Inflammatory macrophage (primary cell): ENCODE measurements at regions not wholly inside any gene's neighbourhood (a gene's known extent, or its start where the extent isn't known, plus 50 kb on each side); places are given as distances from the start of the nearest gene placed in this dataset.

Source experiments
- DNase-seq, 2 donors: peaks; one replicate each; pipeline ENCODE4 v3.0.0-alpha.2; 2020 to 2022

- no peak for DNase-seq
These were observed 658.7 kb upstream of the DIPK2B start for GRCh38 chrX:45859407-45859806.

GRCh38 chrX:45852884-45853283, 652.2 kb upstream of the DIPK2B start:
- no peak for DNase-seq

GRCh38 chrX:45851434-45851991, 650.8 kb upstream of the DIPK2B start:
- peak in 1 of 2 donors; percentile 1 for DNase-seq

- DNase-seq = peak in 1 of 2 donors; percentile 9
These were observed 650.2 kb upstream of the DIPK2B start for GRCh38 chrX:45850775-45851433.

GRCh38 chrX:45850197-45850774, 649.6 kb upstream of the DIPK2B start:
- DNase-seq = no peak

- DNase-seq = peak; percentile 18 to 19
These were observed 648.7 kb upstream of the DIPK2B start for GRCh38 chrX:45849261-45849862.

- DNase-seq = no peak
These were observed 647.3 kb upstream of the DIPK2B start for GRCh38 chrX:45847961-45848360.

- DNase-seq = no peak
These were observed 645.7 kb upstream of the DIPK2B start for GRCh38 chrX:45846328-45846727.

- no peak for DNase-seq
These were observed 644.5 kb upstream of the DIPK2B start for GRCh38 chrX:45845142-45845541.

GRCh38 chrX:45843518-45843917, 642.8 kb upstream of the DIPK2B start:
- peak; percentile 7 to 16 for DNase-seq

- DNase-seq = no peak
These were observed 642.2 kb upstream of the DIPK2B start for GRCh38 chrX:45842926-45843315.

GRCh38 chrX:45842207-45842925, 641.7 kb upstream of the DIPK2B start:
- no peak for DNase-seq

- DNase-seq = no peak
These were observed 639.8 kb upstream of the DIPK2B start for GRCh38 chrX:45840411-45840950.

- no peak for DNase-seq
These were observed 629.7 kb upstream of the DIPK2B start for GRCh38 chrX:45830343-45830742.

GRCh38 chrX:45824471-45824870, 623.8 kb upstream of the DIPK2B start:
- DNase-seq = no peak

GRCh38 chrX:45823536-45823935, 622.9 kb upstream of the DIPK2B start:
- no peak for DNase-seq

GRCh38 chrX:45822124-45822523, 621.4 kb upstream of the DIPK2B start:
- DNase-seq = no peak

- DNase-seq = no peak
These were observed 618.2 kb upstream of the DIPK2B start for GRCh38 chrX:45818913-45819312.

- no peak for DNase-seq
These were observed 614.8 kb upstream of the DIPK2B start for GRCh38 chrX:45815441-45815840.

- DNase-seq = no peak
These were observed 610.6 kb upstream of the DIPK2B start for GRCh38 chrX:45811326-45811725.

- DNase-seq = no peak
These were observed 607.1 kb upstream of the DIPK2B start for GRCh38 chrX:45807572-45808425.
